ENCODE measurements at regions not wholly inside any gene's neighbourhood (a gene's known extent, or its start where the extent isn't known, plus 50 kb on each side); places are given as distances from the start of the nearest gene placed in this dataset.

GRCh38 chr18:56545464-56545863, 92.9 kb downstream of the TXNL1 start:
- TF ChIP-seq, protein P1, sequence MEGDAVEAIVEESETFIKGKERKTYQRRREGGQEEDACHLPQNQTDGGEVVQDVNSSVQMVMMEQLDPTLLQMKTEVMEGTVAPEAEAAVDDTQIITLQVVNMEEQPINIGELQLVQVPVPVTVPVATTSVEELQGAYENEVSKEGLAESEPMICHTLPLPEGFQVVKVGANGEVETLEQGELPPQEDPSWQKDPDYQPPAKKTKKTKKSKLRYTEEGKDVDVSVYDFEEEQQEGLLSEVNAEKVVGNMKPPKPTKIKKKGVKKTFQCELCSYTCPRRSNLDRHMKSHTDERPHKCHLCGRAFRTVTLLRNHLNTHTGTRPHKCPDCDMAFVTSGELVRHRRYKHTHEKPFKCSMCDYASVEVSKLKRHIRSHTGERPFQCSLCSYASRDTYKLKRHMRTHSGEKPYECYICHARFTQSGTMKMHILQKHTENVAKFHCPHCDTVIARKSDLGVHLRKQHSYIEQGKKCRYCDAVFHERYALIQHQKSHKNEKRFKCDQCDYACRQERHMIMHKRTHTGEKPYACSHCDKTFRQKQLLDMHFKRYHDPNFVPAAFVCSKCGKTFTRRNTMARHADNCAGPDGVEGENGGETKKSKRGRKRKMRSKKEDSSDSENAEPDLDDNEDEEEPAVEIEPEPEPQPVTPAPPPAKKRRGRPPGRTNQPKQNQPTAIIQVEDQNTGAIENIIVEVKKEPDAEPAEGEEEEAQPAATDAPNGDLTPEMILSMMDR (IDR thresholded peaks at IDR 0.05), result no peak
- no peak for TF ChIP-seq POLR2A (IDR thresholded peaks at IDR 0.05)
